Left ventricle myocardium superior (tissue), 1 donor: ENCODE measurements at regions not wholly inside any gene's neighbourhood (a gene's known extent, or its start where the extent isn't known, plus 50 kb on each side); places are given as distances from the start of the nearest gene placed in this dataset.
"Not testable (repeated sequence)": the region's sequence is repeated elsewhere in the genome, so short reads cannot be mapped to it uniquely, and the experiment has no call there.

ENCODE experiments used
- ATAC-seq: fragments of 200-7000 bp; cut with Tn5 transposase; one replicate; pipeline ENCODE4 v1.9.1; 2020; ENCODE audit warnings: mild to moderate bottlenecking, moderate library complexity
- DNase-seq: peaks from one replicate; pipeline ENCODE4 v3.0.0-alpha.2; 2020
- intact Hi-C: fragments of 100-400 bp; cut with micrococcal nuclease; formaldehyde crosslinking; loops from one replicate; pipeline ENCODE4 v1.11.0; 2022
- donor health status: DM: no; HTN: yes; CAD: no; lungs with severe emphysema.

DNA sequence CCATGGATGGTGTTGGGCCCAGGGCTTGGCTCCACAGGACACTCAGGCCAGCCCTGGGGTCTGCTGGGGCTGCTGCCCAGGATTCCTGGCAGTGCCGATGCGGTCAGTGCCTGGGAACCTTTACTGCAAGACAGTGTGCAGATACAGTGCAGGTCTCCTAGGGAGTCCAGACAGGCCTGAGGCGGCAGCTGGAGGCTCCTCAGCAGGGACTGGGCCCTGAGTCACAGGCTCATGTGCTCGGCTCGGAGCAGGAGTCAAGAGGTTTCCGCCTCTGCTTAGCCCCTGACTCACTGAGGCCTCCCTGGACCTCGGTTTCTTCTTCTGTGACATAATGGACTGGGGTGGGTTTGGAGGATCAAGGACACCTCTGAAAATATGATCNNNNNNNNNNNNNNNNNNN is 3941.6 kb upstream of the TPTE start:
- ATAC-seq, intact Hi-C loops, DNase-seq: not testable (repeated sequence)
